ENCODE measurements at regions not wholly inside any gene's neighbourhood (a gene's known extent, or its start where the extent isn't known, plus 50 kb on each side); places are given as distances from the start of the nearest gene placed in this dataset.

- no peak overlapping the region for H2BK15ac ChIP-seq (ENCODE audit: low read length)
- H3K9me3 ChIP-seq (ENCODE audit: insufficient read depth in 2 of 2, low read depth in 1 of 2, low read length in 1 of 2): no peaks in the 10 kb centered on the region
- H4K5ac ChIP-seq (ENCODE audit: insufficient read length, low read depth, low read length): no peak overlapping the region
- H3K18ac ChIP-seq (ENCODE audit: extremely low read depth, low read length): no peak overlapping the region
- H3K4me3 ChIP-seq (ENCODE audit: extremely low read depth in 1 of 4, insufficient read depth in 2 of 4, low read depth in 3 of 4, low read length in 4 of 4): no peak overlapping the region
- no peak overlapping the region for H3K4me2 ChIP-seq (ENCODE audit: insufficient read depth in 1 of 2, low read depth in 2 of 2, low read length in 2 of 2)
- DNase-seq (ENCODE audit: low read depth in 1 of 2, low spot score in 2 of 2) (no peak), FAIRE-seq (no peak)
- H2AFZ ChIP-seq (ENCODE audit: low read length): no peak overlapping the region
- H2BK5ac ChIP-seq (ENCODE audit: low read depth, low read length): no peak overlapping the region
- no peak overlapping the region for H3K4ac ChIP-seq (replicated peaks; ENCODE audit: insufficient read length, low read depth, low read length)
- no peak overlapping the region for H3K23ac ChIP-seq (ENCODE audit: insufficient read length)
- no peaks in the 10 kb centered on the region for H4K20me1 ChIP-seq (replicated peaks in 1 of 2; ENCODE audit: control insufficient read depth in 1 of 2, insufficient read depth in 2 of 2, low read length in 2 of 2)
- H2BK20ac ChIP-seq (ENCODE audit: low read length): no peak overlapping the region
- no peak overlapping the region for H3K9ac ChIP-seq (replicated peaks in 1 of 4; ENCODE audit: extremely low read depth in 1 of 4, low read depth in 3 of 4, low read length in 3 of 4)
- H3K4me1 ChIP-seq (replicated peaks in 1 of 4; ENCODE audit: control insufficient read depth in 3 of 4, insufficient read depth in 4 of 4, low read length in 3 of 4): no peaks in the 10 kb centered on the region
- no peaks in the 10 kb centered on the region for H3K36me3 ChIP-seq (ENCODE audit: control insufficient read depth in 2 of 4, insufficient read depth in 4 of 4, low read length in 3 of 4)
- no peaks in the 10 kb centered on the region for H3K23me2 ChIP-seq (ENCODE audit: low read depth, low read length)
- H4K8ac ChIP-seq (ENCODE audit: extremely low read depth, insufficient read depth, low read length): no peak overlapping the region; the same call in 1 of the 2 replicates
- H3K14ac ChIP-seq (ENCODE audit: insufficient read length): no peak overlapping the region
- H2BK120ac ChIP-seq (replicated peaks; ENCODE audit: low read depth, low read length): no peak overlapping the region
- 91% methylated on average over 5 of the region's 5 CpGs; no CpG with 5 or more reads in 1 of the 2 experiments for WGBS, 2 experiments (ENCODE audit: extremely low coverage in 1 of 2, insufficient coverage in 1 of 2, insufficient read length in 1 of 2, insufficient replicate concordance in 2 of 2, low coverage in 1 of 2, low lambda C conversion rate in 2 of 2, missing lambda C conversion rate in 1 of 2)
- no peak overlapping the region for H2AK5ac ChIP-seq (ENCODE audit: low read depth, low read length)
- no peaks in the 10 kb centered on the region for H3K79me2 ChIP-seq (ENCODE audit: control insufficient read depth in 1 of 2, insufficient read depth in 2 of 2, low read length in 2 of 2)
- ChIA-PET POLR2A (ENCODE audit: partially characterized antibody) (no interaction called here), CTCF (ENCODE audit: partially characterized antibody) (interaction anchor here (1.3 kb wide), 1 partner anchor 18 kb away, joined by 4 read pairs; no protein-coding TSS in a partner anchor)
- H3K79me1 ChIP-seq (ENCODE audit: low read depth, low read length): no peaks in the 10 kb centered on the region
- no peaks in the 10 kb centered on the region for H3K27me3 ChIP-seq (replicated peaks in 1 of 4; ENCODE audit: control insufficient read depth in 3 of 4, extremely low read depth in 1 of 4, insufficient read depth in 3 of 4, low read length in 3 of 4)
- H2BK12ac ChIP-seq (ENCODE audit: low read depth, low read length): no peak overlapping the region
- TF ChIP-seq MAFK (IDR thresholded peaks at IDR 0.05; ENCODE audit: low read depth, low read length) (no peak), ZNF274 (IDR thresholded peaks at IDR 0.05; ENCODE audit: borderline replicate concordance, extremely low read depth, low read length) (no peak), SP4 (IDR thresholded peaks at IDR 0.05; ENCODE audit: low read length) (no peak), BRCA1 (IDR thresholded peaks at IDR 0.05; ENCODE audit: low read depth, low read length) (no peak), SIRT6 (IDR thresholded peaks at IDR 0.05; ENCODE audit: low read length) (no peak), TBP (IDR thresholded peaks at IDR 0.05; ENCODE audit: low read depth, low read length) (no peak), JUND (IDR thresholded peaks at IDR 0.05; ENCODE audit: low read length) (no peak), YY1 (IDR thresholded peaks at IDR 0.05; ENCODE audit: low read depth, low read length) (no peak), EGR1 (IDR thresholded peaks at IDR 0.05; ENCODE audit: borderline replicate concordance, low read depth, low read length) (no peak), JUN (IDR thresholded peaks at IDR 0.05; ENCODE audit: low read depth, low read length) (no peak), E2F6 (IDR thresholded peaks at IDR 0.05) (no peak), CBX5 (IDR thresholded peaks at IDR 0.05; ENCODE audit: low read depth, low read length) (no peak), PHF8 (conservative IDR thresholded peaks at IDR 0.05; ENCODE audit: low read depth, low read length) (no peak), TAF1 (IDR thresholded peaks at IDR 0.05; ENCODE audit: low read depth, low read length) (no peak), BACH1 (IDR thresholded peaks at IDR 0.05; ENCODE audit: low read length) (no peak), NRF1 (IDR thresholded peaks at IDR 0.05; ENCODE audit: low read depth, low read length) (no peak)
- H3K27ac ChIP-seq (ENCODE audit: low read depth, low read length): no peak overlapping the region
- no peak overlapping the region for H3K56ac ChIP-seq (replicated peaks; ENCODE audit: insufficient read length, low read depth, low read length)
- H4K91ac ChIP-seq (replicated peaks; ENCODE audit: insufficient read length, low read length): no peak overlapping the region
Observed at GRCh38 chr7:47213276-47213675, 368.6 kb downstream of the TNS3 start.

Measured in H1 (cell line).